Liver (tissue), 8 donors: ENCODE measurements at regions not wholly inside any gene's neighbourhood (a gene's known extent, or its start where the extent isn't known, plus 50 kb on each side); places are given as distances from the start of the nearest gene placed in this dataset.

Experiments used
- DNase-seq: peaks from one replicate; pipeline ENCODE4 v3.0.0-alpha.2; 2017; ENCODE audit warnings: low spot score
- H3K27ac ChIP-seq, 2 donors: one replicate each; pipeline ENCODE4 v1.7.0; 2013; ENCODE audit warnings: inconsistent platforms in 2 of 2, low read length in 2 of 2, control low read depth in 1 of 2, low read depth in 1 of 2, mild to moderate bottlenecking in 1 of 2
- H3K27me3 ChIP-seq, 4 donors: one replicate each; pipeline versions ENCODE4 v1.6.1 to v1.7.0; 2013; ENCODE audit warnings: low read length in 3 of 4, inconsistent platforms in 1 of 4, mild to moderate bottlenecking in 1 of 4, moderate library complexity in 1 of 4; ENCODE audit not compliant: control insufficient read depth in 4 of 4, insufficient read depth in 4 of 4
- H3K36me3 ChIP-seq, 4 donors: one replicate each; pipeline versions ENCODE4 v1.6.1 to v1.7.0; 2013; ENCODE audit warnings: low read length in 3 of 4, mild to moderate bottlenecking in 3 of 4, low read depth in 1 of 4, moderate library complexity in 1 of 4; ENCODE audit not compliant: control insufficient read depth in 4 of 4, insufficient read depth in 3 of 4
- H3K4me1 ChIP-seq, 4 donors: one replicate each; pipeline versions ENCODE4 v1.6.1 to v1.7.0; 2013; ENCODE audit warnings: low read length in 3 of 4, mild to moderate bottlenecking in 3 of 4, moderate library complexity in 1 of 4; ENCODE audit not compliant: control insufficient read depth in 4 of 4, insufficient read depth in 4 of 4
- H3K4me3 ChIP-seq, 3 donors: one replicate each; pipeline versions ENCODE4 v1.6.1 to v1.7.0; 2013; ENCODE audit warnings: low read length in 3 of 3, control low read depth in 1 of 3, low read depth in 1 of 3, mild to moderate bottlenecking in 1 of 3
- H3K9ac ChIP-seq, 2 donors: one replicate each; pipeline ENCODE4 v1.7.0; 2013; ENCODE audit warnings: low read length in 2 of 2, mild to moderate bottlenecking in 2 of 2, moderate library complexity in 2 of 2, control low read depth in 1 of 2, low read depth in 1 of 2
- H3K9me3 ChIP-seq, 4 donors: one replicate each; pipeline versions ENCODE4 v1.6.1 to v1.7.0; 2013; ENCODE audit warnings: low read length in 3 of 4; ENCODE audit not compliant: control insufficient read depth in 4 of 4
- ATF3 ChIP-seq: IDR thresholded peaks from 2 replicates; pipeline ENCODE4 v1.6.1; 2016; ENCODE audit warnings: antibody characterized with exemption
- CTCF ChIP-seq: fragments of 150-350 bp; IDR thresholded peaks from 2 replicates; pipeline ENCODE4 v1.5.1; 2017; ENCODE audit warnings: improper control_type of control experiment, low read depth, low read length; ENCODE audit not compliant: missing input control
- EGR1 ChIP-seq, 2 donors: IDR thresholded peaks; 2 replicates each; pipeline ENCODE4 v1.6.1; 2016 to 2018; ENCODE audit warnings: antibody characterized with exemption in 2 of 2, low read depth in 2 of 2
- FOXA1 ChIP-seq: IDR thresholded peaks from 2 replicates; pipeline ENCODE4 v1.6.1; 2016; ENCODE audit warnings: antibody characterized with exemption
- FOXA2 ChIP-seq: IDR thresholded peaks from 2 replicates; pipeline ENCODE4 v1.6.1; 2016; ENCODE audit warnings: antibody characterized with exemption
- GABPA ChIP-seq, 2 donors: IDR thresholded peaks in 1 of 2; conservative IDR thresholded peaks in 1 of 2; 2 replicates each; pipeline ENCODE4 v1.6.1; 2016; ENCODE audit warnings: antibody characterized with exemption in 2 of 2, mild to moderate bottlenecking in 1 of 2, moderate library complexity in 1 of 2
- HNF4A ChIP-seq, 2 donors: conservative IDR thresholded peaks; 2 replicates each; pipeline ENCODE4 v1.6.1; 2016; ENCODE audit warnings: antibody characterized with exemption in 2 of 2, mild to moderate bottlenecking in 2 of 2
- HNF4G ChIP-seq: IDR thresholded peaks from 2 replicates; pipeline ENCODE4 v1.6.1; 2016; ENCODE audit warnings: antibody characterized with exemption
- JUND ChIP-seq, 2 donors: IDR thresholded peaks; 2 replicates each; pipeline ENCODE4 v1.6.1; 2016; ENCODE audit warnings: antibody characterized with exemption in 2 of 2
- MAX ChIP-seq: IDR thresholded peaks from 2 replicates; pipeline ENCODE4 v1.6.1; 2016; ENCODE audit warnings: antibody characterized with exemption
- NR2F2 ChIP-seq: IDR thresholded peaks from 2 replicates; pipeline ENCODE4 v1.6.1; 2016; ENCODE audit warnings: antibody characterized with exemption
- RAD21 ChIP-seq, 2 donors: IDR thresholded peaks; 2 replicates each; pipeline ENCODE4 v1.6.1; 2016; ENCODE audit warnings: antibody characterized with exemption in 2 of 2, mild to moderate bottlenecking in 2 of 2
- RXRA ChIP-seq, 2 donors: IDR thresholded peaks; 2 replicates each; pipeline ENCODE4 v1.6.1; 2017 to 2018; ENCODE audit warnings: antibody characterized with exemption in 2 of 2, mild to moderate bottlenecking in 1 of 2
- SP1 ChIP-seq: IDR thresholded peaks from 2 replicates; pipeline ENCODE4 v1.6.1; 2018; ENCODE audit warnings: antibody characterized with exemption, mild to moderate bottlenecking
- TAF1 ChIP-seq: conservative IDR thresholded peaks from 2 replicates; pipeline ENCODE4 v1.6.1; 2016; ENCODE audit warnings: antibody characterized with exemption, mild to moderate bottlenecking
- YY1 ChIP-seq: IDR thresholded peaks from 2 replicates; pipeline ENCODE4 v1.6.1; 2016; ENCODE audit warnings: antibody characterized with exemption, mild to moderate bottlenecking
- ZBTB33 ChIP-seq: IDR thresholded peaks from 2 replicates; pipeline ENCODE4 v1.6.1; 2016; ENCODE audit warnings: antibody characterized with exemption
- WGBS: extraction: QIAGEN DNeasy Blood & Tissue Kit; methylation state at CpG from one replicate; pipeline ENCODE4 v1.1.7; 2013; 5-methylcytosine and 5-hydroxymethylcytosine counted together
- donor health status: healthy.
- donor health status: healthy.
- donor health status: healthy.
- donor health status: healthy.
- donor health status: healthy.

- no peak for DNase-seq
- Histone ChIP-seq H3K9me3 (no peaks in the 10 kb centered on the region), H3K4me1 (no peaks in the 10 kb centered on the region), H3K36me3 (no peaks in the 10 kb centered on the region), H3K4me3 (no peak overlapping the region), H3K27ac (no peak overlapping the region), H3K9ac (no peak overlapping the region), H3K27me3 (no peaks in the 10 kb centered on the region)
- 94% methylated on average over 3 of the region's 3 CpGs for WGBS
- TF ChIP-seq HNF4G (no peak), RXRA (IDR thresholded peaks at IDR 0.05) (no peak), CTCF (no peak), HNF4A (conservative IDR thresholded peaks at IDR 0.05) (no peak), GABPA (IDR thresholded peaks at IDR 0.05 in 1 of 2, conservative IDR thresholded peaks at IDR 0.05 in 1 of 2) (no peak), ATF3 (no peak), NR2F2 (no peak), MAX (no peak), YY1 (no peak), SP1 (no peak)
Observed at GRCh38 chr14:26293909-26294308, 303.9 kb downstream of the NOVA1 start.

- no peak overlapping the region for H3K27ac ChIP-seq
- 52% methylated on average over 4 of the region's 4 CpGs for WGBS
- H3K36me3 ChIP-seq, result no peaks in the 10 kb centered on the region
- no peak for TF ChIP-seq HNF4G
- TF ChIP-seq RXRA (IDR thresholded peaks at IDR 0.05), result no peak
- no peak for TF ChIP-seq ZBTB33
- TF ChIP-seq MAX, result no peak
- no peak for TF ChIP-seq HNF4A (conservative IDR thresholded peaks at IDR 0.05)
- no peak for TF ChIP-seq JUND (IDR thresholded peaks at IDR 0.05)
- TF ChIP-seq GABPA (IDR thresholded peaks at IDR 0.05 in 1 of 2, conservative IDR thresholded peaks at IDR 0.05 in 1 of 2), result no peak
- no peaks in the 10 kb centered on the region for H3K9me3 ChIP-seq
- H3K9ac ChIP-seq, result no peak overlapping the region
- H3K4me1 ChIP-seq, result no peaks in the 10 kb centered on the region
- no peak for DNase-seq
- H3K4me3 ChIP-seq, result no peak overlapping the region
- no peaks in the 10 kb centered on the region for H3K27me3 ChIP-seq
Observed at GRCh38 chr14:26289891-26290486, 307.8 kb downstream of the NOVA1 start.

GRCh38 chr14:26286913-26287205, 311.0 kb downstream of the NOVA1 start:
- no peaks in the 10 kb centered on the region for H3K4me1 ChIP-seq
- H3K27me3 ChIP-seq, result peaks cover 0 to 2% (median 0%) of the 10 kb centered on the region in 4 donors
- no peak for DNase-seq
- H3K9ac ChIP-seq, result no peak overlapping the region
- no peaks in the 10 kb centered on the region for H3K9me3 ChIP-seq
- no peaks in the 10 kb centered on the region for H3K36me3 ChIP-seq
- 1% methylated on average over 1 of the region's 1 CpG for WGBS
- no peak overlapping the region for H3K27ac ChIP-seq
- no peak overlapping the region for H3K4me3 ChIP-seq
- no peak for TF ChIP-seq RAD21 (IDR thresholded peaks at IDR 0.05)
- no peak for TF ChIP-seq YY1
- TF ChIP-seq ZBTB33, result no peak
- TF ChIP-seq ATF3, result no peak
- no peak for TF ChIP-seq HNF4G
- no peak for TF ChIP-seq GABPA (IDR thresholded peaks at IDR 0.05 in 1 of 2, conservative IDR thresholded peaks at IDR 0.05 in 1 of 2)
- TF ChIP-seq EGR1 (IDR thresholded peaks at IDR 0.05; ENCODE audit: low read depth in 2 of 2), result no peak
- no peak for TF ChIP-seq CTCF
- no peak for TF ChIP-seq FOXA1
- no peak for TF ChIP-seq MAX
- TF ChIP-seq TAF1, result no peak
- no peak for TF ChIP-seq FOXA2
- TF ChIP-seq RXRA (IDR thresholded peaks at IDR 0.05), result no peak
